HL-60 (cell line): ENCODE measurements at regions not wholly inside any gene's neighbourhood (a gene's known extent, or its start where the extent isn't known, plus 50 kb on each side); places are given as distances from the start of the nearest gene placed in this dataset.
"Not testable (repeated sequence)": the region's sequence is repeated elsewhere in the genome, so short reads cannot be mapped to it uniquely, and the experiment has no call there.

Source experiments
- DNase-seq, 2 experiments: peaks; one replicate each; pipeline ENCODE4 v3.0.0-alpha.2; 2010 to 2020; ENCODE audit warnings: low read depth in 1 of 2, low spot score in 1 of 2
- H3K27ac ChIP-seq: fragments of 250-450 bp; sonication (Bioruptor Pico); replicated peaks from 2 replicates; pipeline ENCODE4 v1.5.1; 2020; ENCODE audit warnings: mild to moderate bottlenecking, moderate library complexity
- H3K27me3 ChIP-seq: fragments of 250-450 bp; sonication (Bioruptor Pico); 2 replicates; pipeline ENCODE4 v1.5.1; 2021; ENCODE audit warnings: mild to moderate bottlenecking, moderate library complexity; ENCODE audit not compliant: insufficient read depth, poor library complexity, severe bottlenecking
- H3K4me3 ChIP-seq: replicated peaks from 2 replicates; pipeline ENCODE4 v1.5.1; 2011; ENCODE audit warnings: mild to moderate bottlenecking, control low read depth, low read length; ENCODE audit not compliant: insufficient read depth

DNA sequence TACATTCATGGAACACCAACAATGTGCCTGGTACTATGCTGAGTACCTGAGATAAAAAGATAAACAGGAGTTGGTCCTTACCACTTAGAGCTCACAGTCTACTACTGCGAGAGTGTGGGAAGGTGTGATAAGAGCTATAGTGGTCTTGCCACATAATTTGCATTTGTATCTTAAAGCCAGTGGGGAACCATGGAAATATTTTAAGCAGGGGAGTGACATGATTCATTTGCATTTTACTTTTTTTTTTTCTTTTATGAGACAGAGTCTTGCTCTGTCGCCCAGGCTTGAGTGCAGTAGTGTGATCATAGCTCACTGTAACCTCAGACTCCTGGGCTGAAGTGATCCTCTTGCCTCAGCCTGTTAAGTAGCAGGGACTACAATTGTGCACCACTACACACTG lies 53.6 kb downstream of the SRGAP2 start:
- not testable (repeated sequence) for DNase-seq, H3K27me3 ChIP-seq, H3K27ac ChIP-seq, H3K4me3 ChIP-seq

- peak in 1 of 2 experiments; percentile 4 for DNase-seq
- H3K4me3 ChIP-seq, H3K27me3 ChIP-seq, H3K27ac ChIP-seq: not testable (repeated sequence)
Measured at GRCh38 chr1:206261473-206261872, 58.1 kb downstream of the SRGAP2 start.

DNA sequence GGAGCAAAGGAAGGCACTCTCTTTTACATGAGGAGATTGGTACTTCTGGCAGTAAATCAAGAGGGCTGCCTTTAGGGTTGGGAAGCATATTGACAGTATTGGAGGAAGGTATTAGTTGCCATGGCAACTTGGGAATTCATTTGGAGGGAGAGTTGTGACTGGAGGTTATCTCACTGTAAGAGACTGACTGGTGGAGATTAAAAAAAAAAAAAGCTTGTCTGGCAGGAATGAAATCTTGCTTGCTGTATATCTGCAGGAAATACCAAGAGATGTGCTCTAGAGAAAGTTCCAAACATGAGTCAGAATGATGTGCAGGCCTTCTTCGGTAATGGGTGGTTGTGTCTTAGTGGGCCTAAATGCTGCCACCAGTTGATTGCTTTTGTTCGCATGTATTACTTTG lies 59.1 kb downstream of the SRGAP2 start:
- DNase-seq, H3K27me3 ChIP-seq, H3K27ac ChIP-seq, H3K4me3 ChIP-seq: not testable (repeated sequence)

- not testable (repeated sequence) for H3K27me3 ChIP-seq, DNase-seq, H3K27ac ChIP-seq, H3K4me3 ChIP-seq
Measured at GRCh38 chr1:206264916-206265315, 61.6 kb downstream of the SRGAP2 start.

DNA sequence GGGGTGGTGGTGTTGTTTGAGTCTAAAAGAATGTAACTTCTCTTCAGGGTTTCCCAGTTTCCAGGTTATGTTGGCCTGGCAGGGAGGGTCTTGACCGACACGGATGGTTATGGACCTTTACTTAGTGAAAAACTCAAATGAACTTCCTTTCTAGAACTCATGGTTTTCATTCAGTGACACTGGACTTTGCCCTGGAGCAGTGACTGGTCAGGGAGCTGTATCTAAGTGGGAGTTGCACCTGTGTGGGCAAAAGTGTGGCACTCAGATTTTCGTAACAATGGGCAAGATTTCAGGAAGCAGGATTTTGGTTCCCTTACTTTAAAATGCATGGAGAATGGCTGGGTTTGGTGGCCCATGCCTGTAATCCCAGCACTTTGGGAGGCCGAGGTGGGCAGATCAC lies 67.8 kb downstream of the SRGAP2 start:
- not testable (repeated sequence) for H3K4me3 ChIP-seq, H3K27ac ChIP-seq, H3K27me3 ChIP-seq, DNase-seq

- H3K27me3 ChIP-seq, H3K4me3 ChIP-seq, DNase-seq, H3K27ac ChIP-seq: not testable (repeated sequence)
Measured at GRCh38 chr1:206273104-206273503, 69.8 kb downstream of the SRGAP2 start.

- H3K27me3 ChIP-seq, DNase-seq, H3K4me3 ChIP-seq, H3K27ac ChIP-seq: not testable (repeated sequence)
Measured at GRCh38 chr1:206276143-206276542, 72.8 kb downstream of the SRGAP2 start.

DNA sequence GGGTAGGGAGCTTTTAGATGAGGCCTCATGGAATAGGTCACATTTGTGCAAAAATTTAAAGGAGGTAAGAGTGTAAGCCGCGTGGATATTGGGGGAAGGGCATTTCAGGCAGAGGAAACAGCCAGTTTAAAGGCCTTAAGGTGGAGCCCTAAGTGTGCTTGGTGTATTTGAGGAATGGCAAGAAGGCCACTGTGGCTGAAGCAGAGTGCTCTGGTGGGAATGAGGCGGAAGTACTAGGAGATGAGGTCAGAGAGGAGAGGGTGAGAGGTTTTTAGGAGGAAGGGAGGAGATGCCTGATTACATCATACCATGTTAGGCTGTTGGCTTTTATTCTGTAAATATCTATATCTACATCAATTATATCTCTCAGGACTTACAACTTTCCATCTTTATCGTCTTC lies 75.3 kb downstream of the SRGAP2 start:
- not testable (repeated sequence) for H3K4me3 ChIP-seq, H3K27ac ChIP-seq, H3K27me3 ChIP-seq
- peak in 1 of 2 experiments; percentile 63 for DNase-seq

GRCh38 chr1:206280683-206281082 lies 77.3 kb downstream of the SRGAP2 start:
- H3K4me3 ChIP-seq, H3K27ac ChIP-seq, DNase-seq, H3K27me3 ChIP-seq: not testable (repeated sequence)

GRCh38 chr1:206281912-206282654 lies 78.7 kb downstream of the SRGAP2 start:
- H3K27ac ChIP-seq, H3K27me3 ChIP-seq, DNase-seq, H3K4me3 ChIP-seq: not testable (repeated sequence)

- not testable (repeated sequence) for H3K27me3 ChIP-seq, H3K4me3 ChIP-seq, H3K27ac ChIP-seq, DNase-seq
Measured at GRCh38 chr1:206285024-206285960, 82.0 kb downstream of the SRGAP2 start.

DNA sequence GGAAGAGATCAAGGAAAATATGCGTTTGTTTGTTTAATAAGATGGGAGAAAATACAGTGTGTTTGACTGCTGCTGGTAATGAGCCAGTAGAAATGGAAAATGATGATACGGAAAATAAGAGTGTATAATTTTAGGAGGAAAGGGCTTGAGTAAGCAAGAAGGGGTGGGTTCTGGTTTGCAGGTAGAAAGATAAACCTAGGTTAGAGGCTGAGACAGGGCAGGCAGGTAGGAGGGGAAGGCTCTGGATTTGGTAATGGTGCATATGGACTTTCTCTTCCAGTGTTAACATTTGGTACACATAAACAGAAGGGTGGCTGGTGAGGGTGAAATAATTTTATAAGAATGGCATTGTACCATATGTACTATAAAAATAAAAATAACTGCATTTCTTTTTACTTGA lies 84.4 kb downstream of the SRGAP2 start:
- not testable (repeated sequence) for DNase-seq, H3K27me3 ChIP-seq

GRCh38 chr1:206288453-206288852 lies 85.1 kb downstream of the SRGAP2 start:
- H3K27ac ChIP-seq: not testable (repeated sequence)

More for the DNA sequence above, 84.4 kb downstream of the SRGAP2 start:
- H3K4me3 ChIP-seq, H3K27ac ChIP-seq: not testable (repeated sequence)

GRCh38 chr1:206297145-206298031 lies 94.0 kb downstream of the SRGAP2 start:
- H3K27me3 ChIP-seq, DNase-seq, H3K4me3 ChIP-seq, H3K27ac ChIP-seq: not testable (repeated sequence)

More at GRCh38 chr1:206288453-206288852, 85.1 kb downstream of the SRGAP2 start:
- not testable (repeated sequence) for H3K27me3 ChIP-seq, DNase-seq, H3K4me3 ChIP-seq
